Left lung (tissue), 4 donors: ENCODE measurements at regions not wholly inside any gene's neighbourhood (a gene's known extent, or its start where the extent isn't known, plus 50 kb on each side); places are given as distances from the start of the nearest gene placed in this dataset.

ENCODE experiments used
- ATAC-seq: fragments of 200-7000 bp; cut with Tn5 transposase; one replicate; pipeline ENCODE4 v1.9.1; 2020; ENCODE audit warnings: moderate library complexity
- DNase-seq, 4 donors: peaks; one replicate each; pipeline ENCODE4 v3.0.0-alpha.2; 2013 to 2020
- H3K27ac ChIP-seq, 2 donors: fragments of 200-600 bp; sonication (generic) in 1 of 2; one replicate each; pipeline versions ENCODE4 v1.5.0 to v1.8.0; 2020 to 2021
- H3K27me3 ChIP-seq, 2 donors: fragments of 200-600 bp; sonication (generic) in 1 of 2; one replicate each; pipeline versions ENCODE4 v1.5.0 to v1.8.0; 2020 to 2021
- H3K36me3 ChIP-seq, 2 donors: fragments of 200-600 bp; sonication (generic) in 1 of 2; one replicate each; pipeline versions ENCODE4 v1.5.0 to v1.8.0; 2020 to 2021
- H3K4me1 ChIP-seq, 2 donors: fragments of 200-600 bp; one replicate each; pipeline ENCODE4 v1.8.0; 2021
- H3K4me3 ChIP-seq, 2 donors: fragments of 200-600 bp; sonication (generic) in 1 of 2; one replicate each; pipeline versions ENCODE4 v1.5.0 to v1.8.0; 2020 to 2021; ENCODE audit warnings: mild to moderate bottlenecking in 1 of 2
- H3K9me3 ChIP-seq, 2 donors: fragments of 200-600 bp; sonication (generic) in 1 of 2; one replicate each; pipeline versions ENCODE4 v1.5.0 to v1.8.0; 2020 to 2021
- intact Hi-C, 2 donors: fragments of 100-400 bp; cut with DNase I; formaldehyde crosslinking; loops; one replicate each; pipeline versions ENCODE4 v1.11.2 to v1.14.2; 2022
- TF ChIP-seq, protein P1 (sequence below), 2 donors: fragments of 200-600 bp; sonication (generic) in 1 of 2; IDR thresholded peaks; one replicate each; pipeline versions ENCODE4 v1.5.0 to v1.8.0; 2021; ENCODE audit warnings: antibody characterized with exemption in 2 of 2
- donor health status: DM: no; HTN: yes; CAD: no.
- donor health status: DM: no; HTN: no; CAD: no.

DNA sequence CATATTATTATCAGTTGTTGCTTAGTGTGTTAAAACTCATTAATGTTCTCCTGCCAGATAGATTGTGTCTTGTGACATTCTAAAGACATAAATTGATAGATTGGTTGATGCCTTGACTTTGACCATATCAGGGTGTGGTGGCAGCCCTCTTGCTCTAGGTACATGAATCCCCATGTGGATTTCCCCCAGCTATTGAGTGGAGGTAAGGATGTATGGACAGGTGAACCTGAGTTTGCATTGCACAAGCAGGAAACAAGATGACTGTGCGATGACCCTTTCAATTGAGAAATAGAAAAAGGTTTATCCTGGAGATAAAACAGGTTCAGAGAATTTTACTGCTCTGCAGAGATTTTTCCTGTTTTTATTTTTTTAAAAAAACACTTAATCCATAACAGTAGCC, 619.2 kb downstream of the SPRY1 start:
- Histone ChIP-seq H3K27me3 (no peaks in the 10 kb centered on the region), H3K4me1 (peaks cover 13 to 16% of the 10 kb centered on the region in 2 donors), H3K9me3 (no peaks in the 10 kb centered on the region), H3K36me3 (no peaks in the 10 kb centered on the region), H3K27ac (no peak overlapping the region), H3K4me3 (no peak overlapping the region)
- intact Hi-C loops, result no loop called here
- DNase-seq (no peak), ATAC-seq (no peak)
- TF ChIP-seq, protein P1, sequence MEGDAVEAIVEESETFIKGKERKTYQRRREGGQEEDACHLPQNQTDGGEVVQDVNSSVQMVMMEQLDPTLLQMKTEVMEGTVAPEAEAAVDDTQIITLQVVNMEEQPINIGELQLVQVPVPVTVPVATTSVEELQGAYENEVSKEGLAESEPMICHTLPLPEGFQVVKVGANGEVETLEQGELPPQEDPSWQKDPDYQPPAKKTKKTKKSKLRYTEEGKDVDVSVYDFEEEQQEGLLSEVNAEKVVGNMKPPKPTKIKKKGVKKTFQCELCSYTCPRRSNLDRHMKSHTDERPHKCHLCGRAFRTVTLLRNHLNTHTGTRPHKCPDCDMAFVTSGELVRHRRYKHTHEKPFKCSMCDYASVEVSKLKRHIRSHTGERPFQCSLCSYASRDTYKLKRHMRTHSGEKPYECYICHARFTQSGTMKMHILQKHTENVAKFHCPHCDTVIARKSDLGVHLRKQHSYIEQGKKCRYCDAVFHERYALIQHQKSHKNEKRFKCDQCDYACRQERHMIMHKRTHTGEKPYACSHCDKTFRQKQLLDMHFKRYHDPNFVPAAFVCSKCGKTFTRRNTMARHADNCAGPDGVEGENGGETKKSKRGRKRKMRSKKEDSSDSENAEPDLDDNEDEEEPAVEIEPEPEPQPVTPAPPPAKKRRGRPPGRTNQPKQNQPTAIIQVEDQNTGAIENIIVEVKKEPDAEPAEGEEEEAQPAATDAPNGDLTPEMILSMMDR (IDR thresholded peaks at IDR 0.05), result no peak

DNA sequence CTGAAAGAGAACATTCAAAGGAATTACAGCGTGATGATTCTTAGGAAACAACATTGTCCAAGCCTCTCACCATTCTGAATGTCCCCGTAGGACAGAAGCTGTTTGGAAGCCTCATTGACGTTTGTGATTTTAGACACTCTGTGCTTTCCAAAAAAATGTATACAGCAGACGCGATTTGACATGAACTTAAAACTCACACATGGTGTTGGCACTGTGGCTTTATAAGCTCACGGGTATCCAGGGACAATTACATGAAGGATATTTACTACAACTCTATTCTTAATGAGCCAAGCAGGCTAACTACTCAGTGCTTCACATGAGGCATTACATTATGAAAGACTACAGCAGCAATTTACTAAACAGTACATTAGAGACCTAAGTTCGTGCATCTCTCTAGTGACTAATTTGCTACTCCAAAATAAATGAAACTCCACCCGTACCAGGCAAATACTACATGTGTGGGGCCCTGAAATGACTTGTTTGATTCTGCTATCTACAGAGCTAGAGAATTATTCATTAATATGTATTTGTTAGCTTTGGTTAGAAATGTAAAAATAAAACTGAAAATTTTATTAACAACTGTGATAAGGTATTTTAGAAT, 620.7 kb downstream of the SPRY1 start:
- DNase-seq (no peak), ATAC-seq (no peak)
- no peak overlapping the region for H3K27ac ChIP-seq
- peaks cover 13 to 16% of the 10 kb centered on the region in 2 donors for H3K4me1 ChIP-seq
- no peaks in the 10 kb centered on the region for H3K27me3 ChIP-seq
- no peaks in the 10 kb centered on the region for H3K36me3 ChIP-seq
- TF ChIP-seq, protein P1 (IDR thresholded peaks at IDR 0.05), result no peak
- no peak overlapping the region for H3K4me3 ChIP-seq
- intact Hi-C loops, result no loop called here
- H3K9me3 ChIP-seq, result no peaks in the 10 kb centered on the region

DNA sequence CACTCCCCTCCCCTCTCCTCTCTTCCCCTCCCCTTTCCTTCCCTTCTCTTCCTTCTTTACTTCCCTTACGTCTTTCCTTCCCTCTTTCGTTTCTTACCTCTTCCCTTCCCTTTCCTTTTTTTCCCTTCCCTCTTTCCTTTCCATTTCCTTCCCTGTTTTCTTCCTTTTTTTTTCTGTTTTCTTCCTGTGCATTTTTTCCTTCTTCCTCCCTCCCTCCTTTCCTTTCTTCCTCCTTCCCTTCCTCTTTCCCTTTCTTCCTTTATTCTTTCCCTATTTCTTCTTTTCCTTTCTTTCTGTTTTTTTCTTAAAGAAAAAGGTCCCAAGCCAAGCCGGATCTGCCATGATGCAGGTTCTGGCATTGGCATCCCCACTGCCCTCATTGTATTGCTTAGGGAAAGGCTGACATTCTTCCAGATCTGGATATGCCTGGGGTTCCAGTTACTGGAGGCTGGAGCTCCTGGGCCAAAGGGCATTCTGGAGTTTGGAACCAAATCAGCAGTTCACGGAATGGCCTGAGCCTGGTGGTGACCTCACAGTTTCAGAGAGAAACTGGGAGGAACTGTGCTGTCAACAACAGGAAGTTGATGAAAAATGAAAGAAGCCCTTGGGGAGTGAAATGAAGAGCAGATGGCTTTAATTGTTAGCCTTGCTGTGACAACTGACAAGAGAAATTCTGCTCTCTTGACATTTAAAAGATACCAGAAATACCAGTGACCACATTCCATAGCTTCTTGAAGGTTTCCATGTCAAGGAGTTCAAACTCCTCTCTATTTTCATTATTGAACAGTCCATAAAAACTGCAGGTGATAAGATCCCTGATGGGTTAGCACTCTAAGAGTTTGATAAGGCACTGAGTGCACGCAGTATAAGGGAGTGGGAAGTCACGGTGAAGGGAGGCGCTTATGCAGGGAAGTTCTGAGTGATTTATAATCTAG, 622.1 kb downstream of the SPRY1 start:
- Histone ChIP-seq H3K27me3 (no peaks in the 10 kb centered on the region), H3K4me1 (peaks cover 13 to 16% of the 10 kb centered on the region in 2 donors), H3K36me3 (no peaks in the 10 kb centered on the region), H3K9me3 (no peaks in the 10 kb centered on the region), H3K4me3 (no peak overlapping the region), H3K27ac (peak overlapping the region; percentile 36 to 65)
- TF ChIP-seq, protein P1 (IDR thresholded peaks at IDR 0.05), result no peak
- ATAC-seq (peak; percentile 68), DNase-seq (peak in 2 of 4 donors; percentile 36 to 38)
- intact Hi-C loops, result no loop called here

DNA sequence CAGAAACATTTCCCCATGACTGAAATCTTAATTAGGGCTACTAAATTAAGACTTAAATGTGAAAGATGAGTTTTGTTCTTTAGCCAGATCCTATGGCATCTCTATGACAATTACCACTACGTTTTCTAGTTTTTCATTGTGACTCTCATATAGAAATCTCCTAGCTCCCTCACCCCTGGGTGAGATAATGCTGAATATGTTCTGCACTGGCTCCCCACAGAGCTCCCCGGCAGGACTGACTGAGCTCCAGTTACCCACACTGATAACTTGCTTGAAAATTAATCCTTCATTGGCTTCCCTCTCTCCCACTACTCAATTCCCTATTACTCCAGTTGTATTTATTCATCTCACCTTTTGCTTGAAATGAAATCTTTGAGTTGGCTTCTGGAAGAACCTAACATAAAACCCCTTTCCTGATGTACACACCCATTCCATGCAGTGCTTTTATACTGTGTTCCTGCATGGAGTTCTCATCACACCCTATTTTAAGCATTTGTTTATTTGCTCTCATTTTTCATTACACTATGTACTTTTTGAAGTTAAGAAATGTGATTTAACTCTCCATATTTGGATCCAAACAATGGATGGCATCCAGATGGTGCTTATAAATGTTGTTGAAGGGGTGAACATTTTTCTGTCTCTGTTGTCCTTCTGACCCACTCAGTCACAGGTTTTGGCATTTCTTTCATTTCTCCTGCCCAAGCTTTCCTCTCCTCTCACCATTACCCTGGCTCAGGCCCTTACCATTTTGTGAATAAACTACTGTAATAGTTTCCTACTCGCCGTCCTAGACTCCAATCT, 623.4 kb downstream of the SPRY1 start:
- intact Hi-C loops, result no loop called here
- peak; percentile 69 for ATAC-seq
- H3K4me3 ChIP-seq, result no peak overlapping the region
- TF ChIP-seq, protein P1 (IDR thresholded peaks at IDR 0.05), result no peak
- no peaks in the 10 kb centered on the region for H3K9me3 ChIP-seq
- DNase-seq, result no peak
- H3K36me3 ChIP-seq, result no peaks in the 10 kb centered on the region
- H3K27me3 ChIP-seq, result no peaks in the 10 kb centered on the region
- H3K4me1 ChIP-seq, result peaks cover 13 to 16% of the 10 kb centered on the region in 2 donors
- peak overlapping the region; percentile 36 to 65 for H3K27ac ChIP-seq
